D341Med (cell line): ENCODE measurements at regions not wholly inside any gene's neighbourhood (a gene's known extent, or its start where the extent isn't known, plus 50 kb on each side); places are given as distances from the start of the nearest gene placed in this dataset.

Experiments used
- DNase-seq: peaks from one replicate; pipeline ENCODE4 v3.0.0; 2012; ENCODE audit warnings: low spot score

GRCh38 chr6:155521719-155522118 is 66.1 kb upstream of the NOX3 start:
- DNase-seq: no peak

DNA sequence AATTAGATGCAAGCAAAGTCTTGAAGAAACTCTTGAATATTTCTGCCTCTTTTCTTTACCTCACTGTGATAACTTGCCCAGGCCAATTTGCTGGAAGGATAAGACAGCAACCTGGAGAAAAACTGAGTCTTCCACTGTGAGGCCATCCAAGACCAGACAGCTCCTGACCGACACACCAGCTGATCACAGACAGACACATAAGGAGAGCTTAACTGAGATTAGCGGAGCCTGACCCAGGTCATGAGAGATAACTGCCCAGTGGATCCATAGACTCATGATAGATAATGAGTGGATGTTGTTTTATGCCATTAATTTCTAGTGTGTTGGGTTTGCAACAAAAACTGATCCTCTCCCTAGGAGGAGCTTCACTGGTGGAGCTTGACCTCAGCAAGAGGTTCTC is 64.4 kb upstream of the NOX3 start:
- no peak for DNase-seq

- DNase-seq: no peak
These were observed 63.6 kb upstream of the NOX3 start for GRCh38 chr6:155519176-155519738.

GRCh38 chr6:155517294-155517693 is 61.7 kb upstream of the NOX3 start:
- DNase-seq: no peak

GRCh38 chr6:155510879-155511278 is 55.2 kb upstream of the NOX3 start:
- DNase-seq: no peak

DNA sequence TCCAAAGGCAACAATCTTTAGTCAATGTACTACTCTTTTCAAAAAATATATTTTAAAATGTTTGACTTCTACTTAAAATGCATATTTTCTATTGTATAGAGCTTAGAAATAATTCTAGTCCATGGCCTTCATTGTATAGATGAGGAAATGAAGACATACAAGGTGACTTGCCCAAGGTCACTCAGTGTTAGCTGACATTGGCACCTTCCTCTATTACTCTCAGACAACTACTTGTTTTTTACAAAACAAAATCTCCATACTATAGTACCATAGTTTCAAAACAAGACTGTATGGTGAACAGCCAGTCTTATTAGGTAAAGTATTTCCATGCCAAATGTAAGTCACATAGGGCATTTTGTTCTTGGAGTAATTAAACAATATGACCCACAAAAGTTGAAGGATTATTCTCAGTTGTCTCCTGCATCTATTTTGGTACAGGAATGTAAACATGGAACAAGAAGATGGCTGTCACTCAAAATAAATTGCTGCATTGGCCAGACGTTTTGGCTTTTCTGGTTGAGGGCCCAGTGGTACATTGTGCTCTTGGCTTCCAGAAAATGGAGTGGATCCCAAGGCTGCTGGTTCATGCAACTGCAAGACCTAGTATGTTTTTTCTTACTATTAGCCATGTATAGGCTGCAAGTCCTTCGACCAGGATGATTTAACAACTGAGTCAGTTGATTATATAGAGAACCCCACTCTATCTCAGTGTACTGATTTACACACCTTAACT is 54.3 kb upstream of the NOX3 start:
- DNase-seq: no peak

GRCh38 chr6:155505608-155505989 is 50.0 kb upstream of the NOX3 start:
- no peak for DNase-seq
